BJ (cell line): ENCODE measurements at regions not wholly inside any gene's neighbourhood (a gene's known extent, or its start where the extent isn't known, plus 50 kb on each side); places are given as distances from the start of the nearest gene placed in this dataset.

ENCODE experiments used
- CTCF ChIA-PET: fragments of 350-600 bp; formaldehyde crosslinking; extraction: SDS; loops from one replicate; lab custom pipeline; 2021; ENCODE audit warnings: antibody characterized with exemption, inconsistent platforms; lab: Yijun Ruan, JAX
- POLR2A ChIA-PET: fragments of 300-600 bp; sonication (Branson Sonifier 250); formaldehyde crosslinking; extraction: SDS; loops from one replicate; lab custom pipeline; 2021; ENCODE audit warnings: antibody characterized with exemption; lab: Charles Lee
- DNase-seq: peaks from one replicate; pipeline ENCODE4 v3.0.0-alpha.2; 2011; ENCODE audit warnings: low read depth
- H3K27me3 ChIP-seq: 2 replicates; pipeline ENCODE4 v1.6.0; 2011; ENCODE audit warnings: low read length; ENCODE audit not compliant: control insufficient read depth, insufficient read depth
- H3K36me3 ChIP-seq: 2 replicates; pipeline ENCODE4 v1.5.1; 2011; ENCODE audit warnings: low read length; ENCODE audit not compliant: control insufficient read depth, insufficient read depth
- H3K4me3 ChIP-seq: 2 replicates; pipeline ENCODE4 v1.5.1; 2011; ENCODE audit warnings: low read depth, mild to moderate bottlenecking, control low read depth, low read length
- CTCF ChIP-seq: IDR thresholded peaks from 2 replicates; pipeline ENCODE4 v1.5.1; 2011; ENCODE audit warnings: low read depth, mild to moderate bottlenecking, control low read depth, inconsistent platforms, low read length, moderate library complexity; ENCODE audit not compliant: insufficient read depth

- TF ChIP-seq CTCF, result no peak
- Histone ChIP-seq H3K27me3 (no peaks in the 10 kb centered on the region), H3K36me3 (no peaks in the 10 kb centered on the region), H3K4me3 (no peak overlapping the region)
- POLR2A ChIA-PET, result no interaction called here
- CTCF ChIA-PET, result no interaction called here
- DNase-seq, result no peak
These were observed 582.5 kb downstream of the PLOD2 start for GRCh38 chr3:145578471-145578870.

GRCh38 chr3:145581694-145582093, 579.3 kb downstream of the PLOD2 start:
- CTCF ChIA-PET, result no interaction called here
- TF ChIP-seq CTCF, result no peak
- H3K4me3 ChIP-seq, result no peak overlapping the region
- no peaks in the 10 kb centered on the region for H3K36me3 ChIP-seq
- POLR2A ChIA-PET, result no interaction called here
- no peaks in the 10 kb centered on the region for H3K27me3 ChIP-seq
- no peak for DNase-seq

- Histone ChIP-seq H3K4me3 (no peak overlapping the region), H3K36me3 (no peaks in the 10 kb centered on the region), H3K27me3 (no peaks in the 10 kb centered on the region)
- no peak for TF ChIP-seq CTCF
- ChIA-PET CTCF (no interaction called here), POLR2A (no interaction called here)
- no peak for DNase-seq
These were observed 556.1 kb downstream of the PLOD2 start for GRCh38 chr3:145604851-145605250.

- DNase-seq, result no peak
- ChIA-PET POLR2A (no interaction called here), CTCF (no interaction called here)
- H3K27me3 ChIP-seq, result no peaks in the 10 kb centered on the region
- no peak for TF ChIP-seq CTCF
- no peak overlapping the region for H3K4me3 ChIP-seq
- H3K36me3 ChIP-seq, result no peaks in the 10 kb centered on the region
These were observed 541.0 kb downstream of the PLOD2 start for GRCh38 chr3:145620002-145620401.

GRCh38 chr3:145620486-145620885, 540.5 kb downstream of the PLOD2 start:
- Histone ChIP-seq H3K4me3 (no peak overlapping the region), H3K36me3 (no peaks in the 10 kb centered on the region), H3K27me3 (no peaks in the 10 kb centered on the region)
- CTCF ChIA-PET, result no interaction called here
- POLR2A ChIA-PET, result no interaction called here
- no peak for TF ChIP-seq CTCF
- no peak for DNase-seq
